Germinal center (tissue), 1 donor: ENCODE measurements at regions not wholly inside any gene's neighbourhood (a gene's known extent, or its start where the extent isn't known, plus 50 kb on each side); places are given as distances from the start of the nearest gene placed in this dataset.
"Not testable (repeated sequence)": the region's sequence is repeated elsewhere in the genome, so short reads cannot be mapped to it uniquely, and the experiment has no call there.

ENCODE experiments used
- DNase-seq: peaks from one replicate; pipeline ENCODE4 v3.0.0; 2012; ENCODE audit warnings: mixed read lengths, low spot score

- DNase-seq = no peak
Measured at GRCh38 chr5:38680094-38680825, 123.8 kb upstream of the LIFR start.

- DNase-seq = no peak
Measured at GRCh38 chr5:38681029-38681706, 124.7 kb upstream of the LIFR start.

GRCh38 chr5:38681966-38682365 is 125.5 kb upstream of the LIFR start:
- DNase-seq = no peak

- no peak for DNase-seq
Measured at GRCh38 chr5:38686658-38687057, 130.2 kb upstream of the LIFR start.

- no peak for DNase-seq
Measured at GRCh38 chr5:38692346-38692745, 135.9 kb upstream of the LIFR start.

- DNase-seq = no peak
Measured at GRCh38 chr5:38692781-38693527, 136.5 kb upstream of the LIFR start.

- DNase-seq = no peak
Measured at GRCh38 chr5:38695021-38695958, 138.8 kb upstream of the LIFR start.

- no peak for DNase-seq
Measured at GRCh38 chr5:38697013-38697412, 140.6 kb upstream of the LIFR start.

GRCh38 chr5:38705529-38705928 is 140.3 kb upstream of the OSMR start:
- not testable (repeated sequence) for DNase-seq

GRCh38 chr5:38706376-38706775 is 139.4 kb upstream of the OSMR start:
- no peak for DNase-seq

- no peak for DNase-seq
Measured at GRCh38 chr5:38707352-38708210, 138.2 kb upstream of the OSMR start.

- no peak for DNase-seq
Measured at GRCh38 chr5:38709678-38710306, 136.0 kb upstream of the OSMR start.

- DNase-seq = no peak
Measured at GRCh38 chr5:38710627-38711026, 135.2 kb upstream of the OSMR start.

GRCh38 chr5:38712391-38712790 is 133.4 kb upstream of the OSMR start:
- DNase-seq = no peak

- DNase-seq = no peak
Measured at GRCh38 chr5:38714240-38714639, 131.6 kb upstream of the OSMR start.

- no peak for DNase-seq
Measured at GRCh38 chr5:38714703-38715355, 131.0 kb upstream of the OSMR start.

- no peak for DNase-seq
Measured at GRCh38 chr5:38715696-38716095, 130.1 kb upstream of the OSMR start.

GRCh38 chr5:38716516-38716915 is 129.3 kb upstream of the OSMR start:
- DNase-seq = no peak

- DNase-seq = no peak
Measured at GRCh38 chr5:38718771-38719391, 126.9 kb upstream of the OSMR start.
